NCI-H526 (cell line): ENCODE measurements at regions not wholly inside any gene's neighbourhood (a gene's known extent, or its start where the extent isn't known, plus 50 kb on each side); places are given as distances from the start of the nearest gene placed in this dataset.

Experiments
- DNase-seq, 2 experiments: peaks; one replicate each; lab custom pipeline; 2025; lab: John Stamatoyannopoulos, UW

- DNase-seq: no peak
Measured at GRCh38 chr11:15807827-15808226, 548.5 kb downstream of the SOX6 start.

DNA sequence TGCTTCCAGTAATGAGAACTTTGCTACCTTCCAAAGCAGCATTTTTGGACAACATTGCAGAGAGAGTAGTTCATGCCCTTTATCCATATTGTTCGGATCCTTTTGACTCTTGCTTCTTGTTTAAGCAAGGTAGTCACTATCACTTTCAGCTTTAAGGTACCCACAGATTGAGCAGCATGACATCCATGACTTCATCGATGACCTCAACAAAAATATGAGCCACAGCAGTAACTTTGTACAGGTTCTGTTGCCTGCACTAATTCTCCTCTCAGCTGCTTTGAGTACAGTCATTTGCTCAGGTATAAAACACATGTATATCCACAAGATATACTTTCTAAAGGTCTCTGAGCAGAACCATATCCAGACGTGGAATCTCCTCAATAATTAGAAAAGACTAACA lies 546.3 kb downstream of the SOX6 start:
- DNase-seq: no peak

DNA sequence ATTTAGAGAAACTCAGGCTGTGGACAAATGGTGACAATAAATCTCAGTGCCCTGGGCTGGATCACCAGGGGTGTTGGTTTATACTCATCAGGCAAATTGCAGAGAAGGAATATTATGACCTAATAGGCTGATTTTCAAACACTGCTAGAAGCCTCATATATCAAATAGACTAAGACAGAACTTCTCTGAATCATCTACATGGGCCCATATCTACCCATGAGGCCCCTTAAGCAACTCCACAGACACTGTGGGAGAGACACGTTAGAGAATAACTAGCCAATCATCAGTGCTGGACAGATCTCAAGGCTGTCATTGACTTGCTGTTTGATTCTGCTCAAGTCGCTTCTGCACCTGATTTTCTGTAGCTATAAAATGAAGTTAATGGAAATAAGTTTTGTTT lies 545.8 kb downstream of the SOX6 start:
- DNase-seq: no peak

DNA sequence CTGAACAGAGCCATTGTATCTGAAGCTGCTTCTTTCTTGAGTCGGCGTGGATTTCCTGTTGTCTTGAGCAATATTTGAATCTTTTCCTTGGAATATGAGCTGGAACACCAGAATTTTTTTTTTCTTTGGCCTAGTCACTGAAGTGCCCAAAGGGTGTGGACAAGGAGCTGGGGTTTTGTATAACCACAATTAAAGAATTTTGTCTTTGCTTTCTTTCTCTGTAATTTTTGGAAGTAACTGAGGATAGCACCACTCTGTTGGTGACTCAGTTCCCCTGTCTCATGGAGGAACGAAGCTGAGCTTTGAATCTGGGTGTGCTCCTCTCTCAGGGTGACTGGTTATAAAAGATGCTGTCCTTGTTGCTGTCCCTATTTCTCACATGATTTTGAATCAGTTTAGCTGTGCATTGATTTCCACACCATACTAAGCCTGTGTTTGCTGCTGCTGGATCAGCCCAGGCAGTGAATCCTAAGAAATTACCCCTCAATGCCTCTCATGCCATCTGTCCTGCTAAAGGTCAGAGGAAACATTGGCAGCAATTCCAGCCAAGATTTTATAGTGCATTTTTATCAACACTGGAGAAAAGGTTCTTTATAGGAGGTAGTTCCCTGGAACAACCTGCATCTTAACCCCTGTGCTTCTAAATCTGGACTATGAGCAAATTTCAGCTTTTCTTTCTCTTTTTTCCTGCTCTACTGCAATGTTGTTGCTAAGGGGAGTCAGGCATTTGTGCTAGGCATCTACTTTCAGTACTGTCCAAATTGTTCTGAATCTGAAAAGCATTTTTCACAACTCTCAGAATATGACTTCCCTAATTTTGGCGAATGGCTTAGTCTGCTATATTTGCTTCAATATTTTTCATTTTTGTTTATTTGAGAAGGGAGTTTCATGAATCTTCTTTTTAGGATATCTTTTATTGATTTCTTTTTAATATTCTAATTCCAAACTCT lies 540.8 kb downstream of the SOX6 start:
- no peak for DNase-seq

GRCh38 chr11:15816260-15816871 lies 540.0 kb downstream of the SOX6 start:
- no peak for DNase-seq

- no peak for DNase-seq
Measured at GRCh38 chr11:15817001-15817400, 539.3 kb downstream of the SOX6 start.

DNA sequence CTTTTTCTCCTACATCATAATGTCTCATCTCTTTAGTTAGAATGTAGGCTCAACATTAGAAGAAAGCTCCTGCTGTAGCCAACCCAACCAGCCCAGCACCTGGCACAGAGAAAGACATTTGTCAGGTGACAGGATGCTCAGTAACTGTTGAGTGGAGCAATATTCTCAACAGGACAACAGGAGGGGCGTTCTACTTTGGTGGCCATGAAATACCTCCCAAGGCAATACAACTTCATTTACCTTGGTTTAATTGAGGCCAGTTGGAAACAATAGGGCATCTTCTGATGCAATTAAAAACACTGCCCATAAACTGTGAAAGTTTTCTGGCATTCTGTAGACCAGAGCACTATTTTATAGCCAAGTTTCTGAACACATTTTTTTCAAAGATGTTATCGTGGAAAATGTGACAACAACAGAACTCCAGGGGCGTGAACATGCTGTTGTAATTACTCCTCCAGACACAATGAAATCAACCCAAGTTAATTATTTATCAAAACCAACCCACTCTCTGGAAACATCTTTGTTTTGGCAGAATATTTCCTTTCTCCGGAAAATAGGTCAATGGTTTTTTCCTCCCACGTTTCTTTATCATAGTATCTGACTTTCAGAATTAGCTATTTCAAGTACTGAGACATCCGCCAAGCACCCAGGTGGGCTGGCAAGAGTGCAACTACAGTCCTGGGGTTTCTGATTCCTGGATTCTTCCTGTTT lies 538.1 kb downstream of the SOX6 start:
- no peak for DNase-seq

GRCh38 chr11:15819679-15820286 lies 536.6 kb downstream of the SOX6 start:
- peak; percentile 47 to 84 for DNase-seq

- no peak for DNase-seq
Measured at GRCh38 chr11:15821451-15821850, 534.9 kb downstream of the SOX6 start.

GRCh38 chr11:15824060-15824459 lies 532.3 kb downstream of the SOX6 start:
- DNase-seq: no peak

- no peak for DNase-seq
Measured at GRCh38 chr11:15825976-15826650, 530.2 kb downstream of the SOX6 start.

- peak; percentile 40 to 81 for DNase-seq
Measured at GRCh38 chr11:15826826-15827225, 529.5 kb downstream of the SOX6 start.

DNA sequence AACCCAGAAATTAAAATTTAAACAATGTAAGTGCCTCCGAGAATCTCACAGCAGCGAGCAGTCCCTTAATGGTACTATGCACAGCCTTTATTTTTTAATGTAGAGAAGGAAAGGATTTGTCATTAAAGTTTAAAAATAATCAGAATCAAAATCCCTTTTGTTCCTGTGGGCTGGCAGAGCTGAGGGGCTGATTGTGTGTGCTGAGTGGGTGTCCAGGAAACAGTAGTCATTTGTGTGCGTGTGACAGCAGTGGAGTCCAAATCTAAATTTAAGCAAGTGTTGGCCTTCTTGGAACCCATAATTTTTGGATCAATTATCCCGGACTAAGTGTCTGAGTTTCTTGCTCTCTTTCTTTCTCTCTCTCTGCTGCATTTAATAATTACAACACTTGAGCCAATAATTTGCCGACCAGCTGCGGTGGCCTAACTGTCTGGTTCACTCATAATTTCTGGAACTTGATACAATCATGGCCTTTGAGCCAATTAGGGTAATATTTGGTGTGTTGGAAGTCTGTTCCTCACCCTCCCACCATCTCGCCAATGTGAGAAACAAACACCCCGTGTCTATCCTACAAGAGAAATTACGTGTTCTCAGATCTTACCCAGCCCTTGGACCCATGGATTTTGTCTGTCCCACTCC lies 528.0 kb downstream of the SOX6 start:
- no peak for DNase-seq

DNA sequence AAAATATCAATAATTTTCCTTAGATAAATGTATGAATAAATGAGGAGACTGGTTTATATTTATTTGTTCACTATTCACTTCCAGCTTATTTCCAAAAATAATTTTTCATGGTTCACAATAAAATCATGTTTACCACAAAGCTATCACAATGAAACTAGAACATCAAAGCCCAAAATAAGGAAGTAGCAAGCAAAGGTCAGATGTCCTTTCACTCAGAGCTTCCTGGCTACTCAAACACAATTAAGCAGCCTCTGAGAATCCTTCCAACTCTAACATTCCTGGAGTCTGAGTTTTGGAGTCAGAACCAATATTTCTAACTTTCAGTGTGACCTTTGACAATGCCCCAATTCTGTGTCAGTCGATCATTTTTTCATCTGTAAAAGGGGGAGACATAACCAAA lies 527.0 kb downstream of the SOX6 start:
- no peak for DNase-seq

DNA sequence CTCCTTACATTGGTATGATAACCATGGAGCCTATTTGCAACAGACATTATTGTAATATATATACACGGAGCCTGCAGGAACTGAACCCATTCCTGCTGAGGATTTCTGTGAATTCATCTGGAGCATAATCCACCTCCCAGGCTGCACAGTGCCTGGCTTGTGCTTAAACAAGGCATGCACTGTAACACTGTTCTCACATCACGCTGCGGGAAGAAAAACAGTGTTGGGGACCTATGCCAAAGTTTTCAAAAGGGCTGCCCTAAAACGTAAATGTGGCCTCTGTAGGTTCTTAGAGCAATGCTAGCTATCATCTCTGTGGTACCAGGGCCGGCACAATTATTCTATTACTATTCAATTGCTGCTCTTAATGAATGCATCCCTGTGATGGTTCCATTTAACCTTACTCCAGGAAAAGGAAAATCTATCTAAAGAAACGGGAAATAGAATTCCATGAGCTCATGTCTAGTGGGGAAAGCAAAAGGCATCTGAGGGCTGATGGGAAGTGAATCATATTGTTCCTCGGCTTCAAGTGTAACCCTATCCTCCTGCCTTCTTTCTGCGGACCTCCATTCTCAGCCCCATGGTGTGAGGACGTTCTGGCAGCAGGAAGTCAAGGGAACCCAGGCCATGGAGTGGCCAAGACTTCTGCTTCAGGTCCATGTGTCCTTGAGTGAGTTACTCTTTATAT lies 525.5 kb downstream of the SOX6 start:
- DNase-seq: no peak

- DNase-seq: no peak
Measured at GRCh38 chr11:15835788-15836411, 520.4 kb downstream of the SOX6 start.

DNA sequence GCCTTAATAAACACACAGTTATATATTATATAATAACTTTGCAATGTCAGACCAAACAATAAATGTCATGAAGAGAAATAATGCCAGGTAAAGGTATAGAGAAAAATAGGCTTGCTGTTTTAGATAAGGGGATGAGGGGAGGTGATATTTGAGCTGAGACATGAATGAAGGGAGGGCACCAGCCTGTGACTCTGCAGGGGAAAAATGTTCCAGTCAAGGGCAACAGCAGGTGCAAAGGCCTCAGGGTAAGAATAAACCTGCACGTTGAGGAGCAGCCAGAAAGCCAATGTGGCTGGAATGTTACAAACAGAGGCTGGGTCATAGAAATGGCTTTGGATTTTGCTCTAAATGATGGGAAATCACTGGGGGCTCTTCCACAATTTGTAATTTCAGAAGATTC lies 519.6 kb downstream of the SOX6 start:
- no peak for DNase-seq

- DNase-seq: no peak
Measured at GRCh38 chr11:15837901-15838489, 518.4 kb downstream of the SOX6 start.

GRCh38 chr11:15839061-15839460 lies 517.3 kb downstream of the SOX6 start:
- no peak for DNase-seq

- no peak for DNase-seq
Measured at GRCh38 chr11:15840966-15841365, 515.4 kb downstream of the SOX6 start.
